IgD-negative memory B cell (primary cell): ENCODE measurements at regions not wholly inside any gene's neighbourhood (a gene's known extent, or its start where the extent isn't known, plus 50 kb on each side); places are given as distances from the start of the nearest gene placed in this dataset.

Experiments used
- H3K27ac Mint-ChIP-seq, 3 donors: one replicate each; pipeline ENCODE4 v1.8.0; 2020 to 2022; ENCODE audit warnings: mild to moderate bottlenecking in 3 of 3, mixed read lengths in 3 of 3, moderate library complexity in 1 of 3
- H3K27me3 Mint-ChIP-seq: one replicate; pipeline ENCODE4 v1.8.0; 2021; ENCODE audit warnings: mixed read lengths
- H3K36me3 Mint-ChIP-seq: one replicate; pipeline ENCODE4 v1.8.0; 2020; ENCODE audit warnings: mild to moderate bottlenecking, mixed read lengths
- H3K4me1 Mint-ChIP-seq, 3 donors: one replicate each; pipeline ENCODE4 v1.8.0; 2020 to 2022; ENCODE audit warnings: mixed read lengths in 3 of 3, mild to moderate bottlenecking in 1 of 3
- H3K4me3 Mint-ChIP-seq, 4 donors: one replicate each; pipeline ENCODE4 v1.8.0; 2020 to 2022; ENCODE audit warnings: mild to moderate bottlenecking in 4 of 4, mixed read lengths in 4 of 4, moderate library complexity in 3 of 4
- H3K9me3 Mint-ChIP-seq, 3 donors: one replicate each; pipeline ENCODE4 v1.8.0; 2020 to 2021; ENCODE audit warnings: mixed read lengths in 3 of 3, mild to moderate bottlenecking in 1 of 3

GRCh38 chr10:55897490-55897921, 463.6 kb downstream of the ZWINT start:
- H3K4me3 Mint-ChIP-seq: no peak overlapping the region
- peaks cover 0 to 2% (median 0%) of the 10 kb centered on the region in 3 donors for H3K4me1 Mint-ChIP-seq
- no peaks in the 10 kb centered on the region for H3K27me3 Mint-ChIP-seq
- H3K36me3 Mint-ChIP-seq: no peaks in the 10 kb centered on the region
- H3K9me3 Mint-ChIP-seq: peaks cover 1 to 8% (median 3%) of the 10 kb centered on the region in 3 donors
- no peak overlapping the region for H3K27ac Mint-ChIP-seq

DNA sequence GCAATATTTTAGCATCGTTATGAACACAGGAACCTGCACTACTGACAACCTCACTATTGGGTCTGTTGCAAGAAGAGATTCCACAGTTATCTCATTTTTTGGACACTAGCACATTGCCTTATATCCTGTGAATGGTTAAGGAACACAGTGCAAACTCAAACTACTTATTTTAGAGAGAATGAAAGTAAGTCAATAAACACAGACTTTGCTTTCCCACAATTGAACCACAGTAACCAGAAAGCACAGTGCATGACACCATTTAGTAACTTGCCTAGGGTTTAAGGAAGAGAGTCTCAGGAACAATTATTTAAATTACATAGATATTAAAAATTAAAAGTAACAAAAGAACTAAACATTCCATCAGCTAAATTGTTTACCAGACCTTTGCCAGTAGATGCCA, 468.8 kb downstream of the ZWINT start:
- no peak overlapping the region for H3K4me3 Mint-ChIP-seq
- H3K4me1 Mint-ChIP-seq: no peaks in the 10 kb centered on the region
- H3K27me3 Mint-ChIP-seq: no peaks in the 10 kb centered on the region
- H3K36me3 Mint-ChIP-seq: no peaks in the 10 kb centered on the region
- peaks cover 1 to 5% (median 3%) of the 10 kb centered on the region in 3 donors for H3K9me3 Mint-ChIP-seq
- H3K27ac Mint-ChIP-seq: no peak overlapping the region

DNA sequence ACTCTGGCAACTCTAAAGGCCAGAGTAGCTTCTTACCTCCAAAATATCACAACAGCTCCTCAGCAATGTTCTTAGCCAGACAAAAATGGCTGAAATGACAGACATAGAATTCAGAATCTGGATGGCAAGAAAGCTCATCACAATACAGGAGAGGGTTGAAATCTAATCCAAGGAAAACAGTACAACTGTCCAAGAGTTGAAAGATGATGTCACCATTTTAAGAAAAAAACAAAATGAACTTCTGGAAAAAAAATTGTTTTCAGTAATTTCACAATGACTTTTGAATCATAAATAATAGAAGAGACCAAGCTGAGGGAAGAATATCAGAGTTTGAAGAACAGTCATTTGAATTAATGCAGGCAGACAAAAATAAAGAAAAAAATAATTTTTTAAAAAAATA, 479.5 kb downstream of the ZWINT start:
- H3K36me3 Mint-ChIP-seq: no peaks in the 10 kb centered on the region
- no peak overlapping the region for H3K4me3 Mint-ChIP-seq
- no peaks in the 10 kb centered on the region for H3K4me1 Mint-ChIP-seq
- H3K27me3 Mint-ChIP-seq: no peaks in the 10 kb centered on the region
- peaks cover 2 to 5% (median 4%) of the 10 kb centered on the region in 3 donors for H3K9me3 Mint-ChIP-seq
- no peak overlapping the region for H3K27ac Mint-ChIP-seq

- no peaks in the 10 kb centered on the region for H3K36me3 Mint-ChIP-seq
- H3K27ac Mint-ChIP-seq: no peak overlapping the region
- no peaks in the 10 kb centered on the region for H3K4me1 Mint-ChIP-seq
- H3K9me3 Mint-ChIP-seq: no peaks in the 10 kb centered on the region
- no peak overlapping the region for H3K4me3 Mint-ChIP-seq
- H3K27me3 Mint-ChIP-seq: no peaks in the 10 kb centered on the region
Measured at GRCh38 chr10:55873485-55873884, 487.6 kb downstream of the ZWINT start.

GRCh38 chr10:55870186-55870585, 490.9 kb downstream of the ZWINT start:
- no peaks in the 10 kb centered on the region for H3K4me1 Mint-ChIP-seq
- H3K4me3 Mint-ChIP-seq: no peak overlapping the region
- no peak overlapping the region for H3K27ac Mint-ChIP-seq
- H3K27me3 Mint-ChIP-seq: no peaks in the 10 kb centered on the region
- no peaks in the 10 kb centered on the region for H3K36me3 Mint-ChIP-seq
- H3K9me3 Mint-ChIP-seq: no peaks in the 10 kb centered on the region

- no peak overlapping the region for H3K4me3 Mint-ChIP-seq
- no peaks in the 10 kb centered on the region for H3K4me1 Mint-ChIP-seq
- H3K27ac Mint-ChIP-seq: no peak overlapping the region
- H3K27me3 Mint-ChIP-seq: no peaks in the 10 kb centered on the region
- no peaks in the 10 kb centered on the region for H3K36me3 Mint-ChIP-seq
- H3K9me3 Mint-ChIP-seq: no peaks in the 10 kb centered on the region
Measured at GRCh38 chr10:55867848-55868247, 493.2 kb downstream of the ZWINT start.

- H3K27ac Mint-ChIP-seq: no peak overlapping the region
- H3K36me3 Mint-ChIP-seq: no peaks in the 10 kb centered on the region
- no peak overlapping the region for H3K4me3 Mint-ChIP-seq
- H3K4me1 Mint-ChIP-seq: no peaks in the 10 kb centered on the region
- no peaks in the 10 kb centered on the region for H3K27me3 Mint-ChIP-seq
- peaks cover 0 to 3% (median 2%) of the 10 kb centered on the region in 3 donors for H3K9me3 Mint-ChIP-seq
Measured at GRCh38 chr10:55858730-55859129, 502.3 kb downstream of the ZWINT start.

GRCh38 chr10:55852900-55853299, 508.2 kb downstream of the ZWINT start:
- Mint-ChIP-seq H3K27ac (no peak overlapping the region), H3K4me3 (no peak overlapping the region), H3K27me3 (no peaks in the 10 kb centered on the region), H3K36me3 (no peaks in the 10 kb centered on the region), H3K4me1 (no peaks in the 10 kb centered on the region), H3K9me3 (peaks cover 2 to 7% (median 4%) of the 10 kb centered on the region in 3 donors)

DNA sequence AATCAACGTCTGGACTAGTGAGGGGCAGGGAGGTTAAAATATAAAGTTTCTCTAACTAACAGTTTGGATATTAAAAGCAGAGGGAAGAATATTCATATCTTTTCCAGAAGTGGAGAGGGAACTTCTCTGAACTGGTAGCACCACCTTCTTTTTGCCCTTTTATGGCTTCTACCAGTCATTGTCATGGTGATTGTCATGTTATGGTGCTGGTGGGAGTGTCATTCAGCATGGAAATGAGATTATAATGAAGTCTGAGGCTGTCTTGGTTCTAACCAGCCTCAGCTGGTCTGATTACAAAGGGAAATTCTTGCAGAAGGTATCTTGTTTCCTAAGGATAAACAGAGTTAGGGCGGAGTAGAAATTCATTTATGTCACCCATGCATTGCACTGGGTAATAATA, 523.8 kb downstream of the ZWINT start:
- Mint-ChIP-seq H3K9me3 (peaks cover 0 to 2% (median 0%) of the 10 kb centered on the region in 3 donors), H3K27ac (no peak overlapping the region), H3K4me3 (no peak overlapping the region), H3K4me1 (no peaks in the 10 kb centered on the region), H3K36me3 (no peaks in the 10 kb centered on the region), H3K27me3 (no peaks in the 10 kb centered on the region)

DNA sequence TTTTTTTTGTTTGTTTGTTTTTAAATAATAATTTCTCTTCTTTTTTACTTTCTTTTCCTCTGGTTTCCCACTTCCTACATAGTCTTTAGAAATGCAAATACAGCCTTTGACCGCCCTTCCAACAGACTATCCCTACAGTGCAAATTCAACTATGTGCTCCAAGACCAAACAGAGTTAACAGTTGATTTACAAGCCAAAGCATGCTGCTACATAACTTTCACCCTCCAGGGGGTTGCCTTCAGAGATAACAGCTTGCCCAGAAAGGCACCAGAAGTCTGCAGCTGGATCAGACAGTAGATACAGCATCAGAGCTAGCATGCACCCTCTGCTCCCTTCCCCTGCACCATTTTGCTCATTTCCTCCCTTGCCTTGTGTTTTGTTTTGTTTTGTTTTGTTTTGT, 539.0 kb downstream of the ZWINT start:
- H3K4me1 Mint-ChIP-seq: no peaks in the 10 kb centered on the region
- H3K36me3 Mint-ChIP-seq: no peaks in the 10 kb centered on the region
- H3K27me3 Mint-ChIP-seq: no peaks in the 10 kb centered on the region
- no peak overlapping the region for H3K4me3 Mint-ChIP-seq
- H3K9me3 Mint-ChIP-seq: peaks cover 5 to 13% (median 5%) of the 10 kb centered on the region in 3 donors
- no peak overlapping the region for H3K27ac Mint-ChIP-seq

GRCh38 chr10:55820478-55820877, 540.6 kb downstream of the ZWINT start:
- H3K36me3 Mint-ChIP-seq: no peaks in the 10 kb centered on the region
- no peaks in the 10 kb centered on the region for H3K4me1 Mint-ChIP-seq
- peak overlapping the region in 1 of 4 donors; percentile 45 for H3K4me3 Mint-ChIP-seq
- no peak overlapping the region for H3K27ac Mint-ChIP-seq
- peaks cover 5 to 13% (median 5%) of the 10 kb centered on the region in 3 donors for H3K9me3 Mint-ChIP-seq
- no peaks in the 10 kb centered on the region for H3K27me3 Mint-ChIP-seq

DNA sequence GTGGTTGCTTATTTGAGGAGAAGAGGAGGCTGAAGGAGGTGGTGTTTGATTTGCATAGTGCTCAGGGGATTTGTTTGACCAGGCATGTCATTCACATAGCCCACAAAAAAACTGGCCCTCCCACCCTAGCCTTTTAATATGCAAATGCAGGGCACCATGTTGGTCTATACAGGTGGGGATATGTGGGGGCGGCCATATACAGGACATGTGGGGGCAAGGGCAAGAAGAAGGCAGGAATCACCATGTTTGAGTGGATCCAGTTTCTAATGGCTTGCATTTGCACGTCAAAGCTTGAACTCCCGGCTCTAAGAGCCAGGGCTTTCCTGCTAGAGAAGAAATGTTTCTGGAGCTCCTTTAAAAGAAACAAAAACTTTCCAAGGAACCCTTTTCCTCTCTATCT, 541.0 kb downstream of the ZWINT start:
- H3K27me3 Mint-ChIP-seq: no peaks in the 10 kb centered on the region
- no peak overlapping the region for H3K27ac Mint-ChIP-seq
- H3K4me3 Mint-ChIP-seq: no peak overlapping the region
- no peaks in the 10 kb centered on the region for H3K4me1 Mint-ChIP-seq
- peaks cover 5 to 13% (median 5%) of the 10 kb centered on the region in 3 donors for H3K9me3 Mint-ChIP-seq
- no peaks in the 10 kb centered on the region for H3K36me3 Mint-ChIP-seq

DNA sequence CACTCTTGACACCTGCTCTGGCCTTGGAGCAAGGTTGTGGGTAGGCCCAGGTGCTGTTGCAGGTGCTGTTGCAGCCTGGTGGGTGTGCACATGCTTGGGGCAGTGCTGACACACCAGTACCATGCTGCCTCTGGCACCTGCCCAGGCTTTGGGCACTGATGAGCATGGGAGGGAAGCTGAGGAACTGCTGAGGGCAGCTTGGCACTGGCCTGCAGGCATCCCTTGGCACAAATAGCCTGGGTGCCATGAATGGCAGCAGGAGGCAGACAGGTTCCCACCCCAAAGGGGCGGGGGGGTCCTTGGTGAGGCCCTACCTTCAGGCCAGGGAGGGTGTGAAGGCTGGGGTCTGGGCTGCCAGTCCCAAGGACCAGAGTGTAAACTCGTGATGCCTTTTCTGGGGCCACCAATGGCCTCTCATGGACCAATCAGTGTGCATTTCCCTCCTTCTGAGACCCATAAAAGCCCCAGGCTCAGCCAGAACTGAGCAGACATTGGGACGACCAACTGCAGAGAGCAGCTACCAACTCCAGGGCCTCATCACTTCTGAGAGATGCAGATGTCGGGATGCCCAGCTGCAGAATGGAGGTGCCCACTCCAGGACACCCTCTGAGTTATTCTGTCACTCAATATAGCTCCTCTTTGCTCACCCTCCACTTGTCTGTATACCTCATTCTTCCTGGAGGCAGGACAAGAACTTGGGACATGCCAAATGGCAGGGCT, 547.4 kb downstream of the ZWINT start:
- Mint-ChIP-seq H3K27ac (no peak overlapping the region), H3K4me3 (no peak overlapping the region), H3K9me3 (no peaks in the 10 kb centered on the region), H3K27me3 (no peaks in the 10 kb centered on the region), H3K36me3 (no peaks in the 10 kb centered on the region), H3K4me1 (no peaks in the 10 kb centered on the region)

GRCh38 chr10:55803055-55803454, 558.0 kb downstream of the ZWINT start:
- no peaks in the 10 kb centered on the region for H3K36me3 Mint-ChIP-seq
- no peak overlapping the region for H3K27ac Mint-ChIP-seq
- H3K9me3 Mint-ChIP-seq: peaks cover 0 to 10% (median 5%) of the 10 kb centered on the region in 3 donors
- no peaks in the 10 kb centered on the region for H3K27me3 Mint-ChIP-seq
- H3K4me1 Mint-ChIP-seq: no peaks in the 10 kb centered on the region
- H3K4me3 Mint-ChIP-seq: no peak overlapping the region

DNA sequence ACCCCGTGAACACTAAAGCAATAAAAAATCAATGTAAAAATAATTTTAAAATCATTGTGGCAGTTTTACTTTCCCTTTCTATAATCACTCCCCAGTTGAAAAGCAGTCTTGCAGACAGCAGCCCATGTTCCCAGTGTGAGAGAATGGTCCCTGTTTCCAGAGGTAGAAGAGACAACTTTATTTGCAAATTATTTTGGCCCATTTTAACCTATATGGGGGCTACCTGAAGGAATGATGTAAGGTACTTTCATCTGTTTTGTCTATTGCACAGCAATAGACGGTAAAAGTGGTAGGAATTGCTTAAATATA, 559.8 kb downstream of the ZWINT start:
- Mint-ChIP-seq H3K4me1 (no peaks in the 10 kb centered on the region), H3K4me3 (no peak overlapping the region), H3K27ac (no peak overlapping the region), H3K36me3 (no peaks in the 10 kb centered on the region), H3K9me3 (peaks cover 0 to 10% (median 5%) of the 10 kb centered on the region in 3 donors), H3K27me3 (no peaks in the 10 kb centered on the region)

- H3K9me3 Mint-ChIP-seq: peaks cover 0 to 10% (median 5%) of the 10 kb centered on the region in 3 donors
- H3K27ac Mint-ChIP-seq: no peak overlapping the region
- no peaks in the 10 kb centered on the region for H3K4me1 Mint-ChIP-seq
- no peaks in the 10 kb centered on the region for H3K36me3 Mint-ChIP-seq
- H3K27me3 Mint-ChIP-seq: no peaks in the 10 kb centered on the region
- no peak overlapping the region for H3K4me3 Mint-ChIP-seq
Measured at GRCh38 chr10:55800602-55801352, 560.3 kb downstream of the ZWINT start.
